Keratinocyte (primary cell): ENCODE measurements at regions not wholly inside any gene's neighbourhood (a gene's known extent, or its start where the extent isn't known, plus 50 kb on each side); places are given as distances from the start of the nearest gene placed in this dataset.

Source experiments
- DNase-seq: peaks from one replicate; pipeline ENCODE4 v3.0.0-alpha.2; 2011; ENCODE audit warnings: low read depth, missing footprints, low spot score
- FAIRE-seq: peaks from 2 replicates; lab custom pipeline; 2011; peaks lifted over from hg19 to GRCh38; lab: Jason Lieb, UNC
- H2AFZ ChIP-seq: 2 replicates; pipeline ENCODE4 v1.6.0; 2012; ENCODE audit warnings: low read length, control low read depth, inconsistent platforms; ENCODE audit not compliant: control insufficient read depth
- H3K27ac ChIP-seq: 2 replicates; pipeline ENCODE4 v1.5.1; 2011; ENCODE audit warnings: low read length; ENCODE audit not compliant: control insufficient read depth, insufficient read depth
- H3K27me3 ChIP-seq: 3 replicates; pipeline ENCODE4 v1.6.0; 2011; ENCODE audit warnings: low read length; ENCODE audit not compliant: control insufficient read depth, insufficient read depth; ENCODE audit errors: extremely low read depth
- H3K36me3 ChIP-seq, 2 experiments: 2 replicates in 1 of 2; 3 replicates in 1 of 2; pipeline ENCODE4 v1.5.1; 2011; ENCODE audit warnings: low read length in 2 of 2, mild to moderate bottlenecking in 1 of 2; ENCODE audit not compliant: control insufficient read depth in 2 of 2, insufficient read depth in 2 of 2; ENCODE audit errors: extremely low read depth in 1 of 2
- H3K4me1 ChIP-seq: 3 replicates; pipeline ENCODE4 v1.5.1; 2011; ENCODE audit warnings: low read length; ENCODE audit not compliant: control insufficient read depth, insufficient read depth; ENCODE audit errors: extremely low read depth
- H3K4me2 ChIP-seq: 3 replicates; pipeline ENCODE4 v1.6.0; 2011; ENCODE audit warnings: low read depth, low read length; ENCODE audit not compliant: control insufficient read depth, insufficient read depth; ENCODE audit errors: extremely low read depth
- H3K4me3 ChIP-seq, 3 experiments: fragments of 200-600 bp in 1 of 3; sonication (generic) in 1 of 3; 2 replicates in 2 of 3; 3 replicates in 1 of 3; pipeline ENCODE4 v1.5.1; 2011 to 2016; ENCODE audit warnings: low read length in 3 of 3, mild to moderate bottlenecking in 3 of 3, control low read depth in 2 of 3, inconsistent platforms in 1 of 3, low read depth in 1 of 3, mixed read lengths in 1 of 3, mixed run types in 1 of 3, moderate library complexity in 1 of 3; ENCODE audit not compliant: control insufficient read depth in 2 of 3, insufficient read depth in 2 of 3; ENCODE audit errors: extremely low read depth in 1 of 3
- H3K79me2 ChIP-seq: 2 replicates; pipeline ENCODE4 v1.6.0; 2012; ENCODE audit warnings: low read length; ENCODE audit not compliant: control insufficient read depth, insufficient read depth
- H3K9ac ChIP-seq: 3 replicates; pipeline ENCODE4 v1.6.0; 2011; ENCODE audit warnings: low read length; ENCODE audit not compliant: control insufficient read depth, insufficient read depth; ENCODE audit errors: extremely low read depth
- H3K9me1 ChIP-seq: 3 replicates; pipeline ENCODE4 v1.6.0; 2011; ENCODE audit warnings: low read length; ENCODE audit not compliant: control insufficient read depth, insufficient read depth; ENCODE audit errors: extremely low read depth
- H3K9me3 ChIP-seq: 2 replicates; pipeline ENCODE4 v1.5.1; 2012; ENCODE audit warnings: low read depth, low read length; ENCODE audit not compliant: control insufficient read depth
- H4K20me1 ChIP-seq: 3 replicates; pipeline ENCODE4 v1.6.0; 2011; ENCODE audit warnings: low read length; ENCODE audit not compliant: control insufficient read depth, insufficient read depth; ENCODE audit errors: extremely low read depth
- EZH2 ChIP-seq: IDR thresholded peaks from one replicate; pipeline ENCODE4 v1.6.1; 2012; ENCODE audit warnings: inconsistent platforms, mild to moderate bottlenecking, low read length, moderate library complexity
- dilution Hi-C: fragments of 300-500 bp; cut with MboI; formaldehyde crosslinking; loops from one replicate; pipeline ENCODE4 v1.7.0; 2020; ENCODE audit warnings: low sequenced_read_pairs; ENCODE audit not compliant: extremely low pct_ligation_motif_present
- TF ChIP-seq, protein P1 (sequence below), 3 experiments: IDR thresholded peaks in 1 of 3; conservative IDR thresholded peaks in 1 of 3; optimal IDR thresholded peaks in 1 of 3; 2 replicates in 2 of 3; 3 replicates in 1 of 3; pipeline versions ENCODE3 to v1.5.1; 2011; ENCODE audit warnings: low read length in 3 of 3, mild to moderate bottlenecking in 3 of 3, moderate library complexity in 2 of 3, control low read depth in 1 of 3, inconsistent platforms in 1 of 3; ENCODE audit not compliant: insufficient read depth in 2 of 3; ENCODE audit errors: extremely low read depth in 1 of 3

GRCh38 chr1:4267381-4268261, 367.5 kb upstream of the C1orf174 start:
- Histone ChIP-seq H2AFZ (no peak overlapping the region), H3K36me3 (no peaks in the 10 kb centered on the region), H3K4me1 (no peaks in the 10 kb centered on the region), H3K79me2 (no peaks in the 10 kb centered on the region), H3K9me3 (peaks cover 3% of the 10 kb centered on the region), H3K9me1 (no peaks in the 10 kb centered on the region), H3K4me3 (no peak overlapping the region), H3K4me2 (no peak overlapping the region), H3K27me3 (no peaks in the 10 kb centered on the region), H3K9ac (no peak overlapping the region), H4K20me1 (no peaks in the 10 kb centered on the region), H3K27ac (no peak overlapping the region)
- FAIRE-seq (no peak), DNase-seq (no peak)
- dilution Hi-C loops: no loop called here
- TF ChIP-seq, protein P1, sequence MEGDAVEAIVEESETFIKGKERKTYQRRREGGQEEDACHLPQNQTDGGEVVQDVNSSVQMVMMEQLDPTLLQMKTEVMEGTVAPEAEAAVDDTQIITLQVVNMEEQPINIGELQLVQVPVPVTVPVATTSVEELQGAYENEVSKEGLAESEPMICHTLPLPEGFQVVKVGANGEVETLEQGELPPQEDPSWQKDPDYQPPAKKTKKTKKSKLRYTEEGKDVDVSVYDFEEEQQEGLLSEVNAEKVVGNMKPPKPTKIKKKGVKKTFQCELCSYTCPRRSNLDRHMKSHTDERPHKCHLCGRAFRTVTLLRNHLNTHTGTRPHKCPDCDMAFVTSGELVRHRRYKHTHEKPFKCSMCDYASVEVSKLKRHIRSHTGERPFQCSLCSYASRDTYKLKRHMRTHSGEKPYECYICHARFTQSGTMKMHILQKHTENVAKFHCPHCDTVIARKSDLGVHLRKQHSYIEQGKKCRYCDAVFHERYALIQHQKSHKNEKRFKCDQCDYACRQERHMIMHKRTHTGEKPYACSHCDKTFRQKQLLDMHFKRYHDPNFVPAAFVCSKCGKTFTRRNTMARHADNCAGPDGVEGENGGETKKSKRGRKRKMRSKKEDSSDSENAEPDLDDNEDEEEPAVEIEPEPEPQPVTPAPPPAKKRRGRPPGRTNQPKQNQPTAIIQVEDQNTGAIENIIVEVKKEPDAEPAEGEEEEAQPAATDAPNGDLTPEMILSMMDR (optimal IDR thresholded peaks at IDR 0.05 in 1 of 3, IDR thresholded peaks at IDR 0.05 in 1 of 3, conservative IDR thresholded peaks at IDR 0.05 in 1 of 3; ENCODE audit: extremely low read depth in 1 of 3, insufficient read depth in 2 of 3, low read length in 3 of 3): no peak
- no peak for TF ChIP-seq EZH2

DNA sequence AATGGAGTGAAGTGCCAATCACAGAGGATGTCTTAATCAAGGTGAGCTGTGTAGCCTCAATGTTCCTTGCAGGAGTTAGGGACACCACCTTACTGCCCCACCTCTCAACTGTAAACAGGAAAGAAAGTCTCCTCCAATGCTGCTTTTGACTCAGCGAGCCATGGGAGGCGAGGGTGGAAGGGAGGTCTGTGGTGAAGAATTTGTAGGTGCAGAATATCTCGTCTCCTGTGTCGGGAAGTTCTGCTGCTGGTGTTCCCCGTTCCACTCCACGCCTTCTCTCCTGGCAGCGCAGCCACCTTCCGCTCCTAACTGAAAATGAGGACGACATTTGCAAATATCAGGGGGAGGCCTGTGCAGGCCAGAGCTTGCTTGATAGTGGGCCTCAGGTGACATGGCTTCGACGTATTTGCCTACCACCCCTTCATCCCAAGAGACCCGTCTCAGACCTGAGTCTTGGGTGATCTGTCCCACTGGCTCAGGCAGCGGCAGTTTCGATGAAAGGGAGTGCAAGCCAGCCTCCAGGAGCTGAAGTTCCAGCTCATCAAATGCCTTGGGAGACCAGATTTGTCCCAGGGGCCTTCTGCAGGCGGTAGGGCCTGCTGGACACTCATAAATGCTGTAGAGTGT, 368.3 kb upstream of the C1orf174 start:
- FAIRE-seq: no peak

More for the DNA sequence above, 368.3 kb upstream of the C1orf174 start:
- dilution Hi-C loops: no loop called here
- Histone ChIP-seq H3K79me2 (no peaks in the 10 kb centered on the region), H3K9ac (no peak overlapping the region), H3K4me1 (no peaks in the 10 kb centered on the region), H3K36me3 (no peaks in the 10 kb centered on the region), H3K9me3 (peaks cover 3% of the 10 kb centered on the region), H3K4me2 (no peak overlapping the region), H3K9me1 (no peaks in the 10 kb centered on the region), H2AFZ (no peak overlapping the region), H3K4me3 (no peak overlapping the region), H3K27me3 (no peaks in the 10 kb centered on the region), H3K27ac (no peak overlapping the region), H4K20me1 (no peaks in the 10 kb centered on the region)
- TF ChIP-seq, protein P1 (optimal IDR thresholded peaks at IDR 0.05 in 1 of 3, IDR thresholded peaks at IDR 0.05 in 1 of 3, conservative IDR thresholded peaks at IDR 0.05 in 1 of 3; ENCODE audit: extremely low read depth in 1 of 3, insufficient read depth in 2 of 3, low read length in 3 of 3): no peak
- no peak for TF ChIP-seq EZH2
- DNase-seq: no peak
